22Rv1 (cell line): ENCODE measurements at regions not wholly inside any gene's neighbourhood (a gene's known extent, or its start where the extent isn't known, plus 50 kb on each side); places are given as distances from the start of the nearest gene placed in this dataset.

Source experiments
- ZFX ChIP-seq: fragments of 450-650 bp; IDR thresholded peaks from 2 replicates; pipeline ENCODE4 v1.6.1; 2017; ENCODE audit warnings: antibody characterized with exemption, borderline replicate concordance
- TF ChIP-seq, protein P1 (sequence below): fragments of 450-650 bp; IDR thresholded peaks from 2 replicates; pipeline ENCODE4 v1.5.1; 2017; ENCODE audit warnings: mild to moderate bottlenecking

DNA sequence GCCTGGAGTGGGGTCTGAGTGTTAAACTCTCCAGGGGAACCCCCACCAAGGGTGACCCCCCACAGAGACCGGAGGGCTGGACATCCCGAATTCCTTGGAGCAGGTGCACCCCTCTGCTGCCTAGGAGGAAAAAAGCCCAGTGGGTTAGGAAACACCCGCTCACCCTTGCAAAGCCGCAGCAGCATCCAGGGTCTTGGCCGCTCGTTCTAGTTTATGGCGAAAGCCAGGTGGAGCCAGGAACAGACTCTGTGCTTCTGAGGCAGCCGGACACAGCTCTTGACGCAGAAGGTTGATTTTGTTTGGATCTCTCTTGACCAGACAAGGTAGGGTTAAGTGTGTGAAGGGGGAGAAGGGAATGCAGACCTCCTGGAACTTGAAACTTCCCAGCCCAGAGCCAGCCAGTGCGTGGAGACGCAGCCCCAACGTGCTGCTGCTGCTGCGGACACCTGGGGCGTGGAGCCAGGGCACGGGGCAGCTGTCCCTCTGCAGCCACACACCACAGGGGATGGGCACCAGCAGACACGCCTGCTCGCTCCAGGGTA, 154.5 kb downstream of the LAT start:
- TF ChIP-seq, protein P1, sequence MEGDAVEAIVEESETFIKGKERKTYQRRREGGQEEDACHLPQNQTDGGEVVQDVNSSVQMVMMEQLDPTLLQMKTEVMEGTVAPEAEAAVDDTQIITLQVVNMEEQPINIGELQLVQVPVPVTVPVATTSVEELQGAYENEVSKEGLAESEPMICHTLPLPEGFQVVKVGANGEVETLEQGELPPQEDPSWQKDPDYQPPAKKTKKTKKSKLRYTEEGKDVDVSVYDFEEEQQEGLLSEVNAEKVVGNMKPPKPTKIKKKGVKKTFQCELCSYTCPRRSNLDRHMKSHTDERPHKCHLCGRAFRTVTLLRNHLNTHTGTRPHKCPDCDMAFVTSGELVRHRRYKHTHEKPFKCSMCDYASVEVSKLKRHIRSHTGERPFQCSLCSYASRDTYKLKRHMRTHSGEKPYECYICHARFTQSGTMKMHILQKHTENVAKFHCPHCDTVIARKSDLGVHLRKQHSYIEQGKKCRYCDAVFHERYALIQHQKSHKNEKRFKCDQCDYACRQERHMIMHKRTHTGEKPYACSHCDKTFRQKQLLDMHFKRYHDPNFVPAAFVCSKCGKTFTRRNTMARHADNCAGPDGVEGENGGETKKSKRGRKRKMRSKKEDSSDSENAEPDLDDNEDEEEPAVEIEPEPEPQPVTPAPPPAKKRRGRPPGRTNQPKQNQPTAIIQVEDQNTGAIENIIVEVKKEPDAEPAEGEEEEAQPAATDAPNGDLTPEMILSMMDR, result no peak
- no peak for TF ChIP-seq ZFX
